ENCODE measurements at regions not wholly inside any gene's neighbourhood (a gene's known extent, or its start where the extent isn't known, plus 50 kb on each side); places are given as distances from the start of the nearest gene placed in this dataset.

DNA sequence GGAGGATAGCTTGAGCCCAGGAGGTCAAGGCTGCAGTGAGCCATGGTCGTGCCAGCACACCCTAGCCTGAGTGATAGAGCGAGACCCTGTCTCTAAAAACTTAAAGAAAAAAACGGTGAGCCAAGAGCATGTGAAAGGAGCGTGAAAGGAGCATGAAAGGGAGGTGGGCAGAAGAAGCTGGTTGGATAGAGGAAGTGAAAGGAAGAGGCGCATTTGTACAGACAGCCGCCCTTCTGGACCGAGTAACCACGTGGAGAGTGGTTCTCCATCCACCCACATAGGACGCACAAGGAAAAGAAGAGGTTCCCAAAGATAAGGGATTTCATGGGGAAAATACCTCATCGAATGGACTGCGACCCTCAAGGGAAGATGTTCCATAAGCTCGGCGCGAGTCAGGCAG, 60.4 kb upstream of the IFNAR2 start:
- in situ Hi-C loops (cut with MboI; ENCODE audit: low pct_unique_long_range_greater_than_20kb, low sequenced_read_pairs, unreplicated experiment) = no loop called here
- TF ChIP-seq, protein P1, sequence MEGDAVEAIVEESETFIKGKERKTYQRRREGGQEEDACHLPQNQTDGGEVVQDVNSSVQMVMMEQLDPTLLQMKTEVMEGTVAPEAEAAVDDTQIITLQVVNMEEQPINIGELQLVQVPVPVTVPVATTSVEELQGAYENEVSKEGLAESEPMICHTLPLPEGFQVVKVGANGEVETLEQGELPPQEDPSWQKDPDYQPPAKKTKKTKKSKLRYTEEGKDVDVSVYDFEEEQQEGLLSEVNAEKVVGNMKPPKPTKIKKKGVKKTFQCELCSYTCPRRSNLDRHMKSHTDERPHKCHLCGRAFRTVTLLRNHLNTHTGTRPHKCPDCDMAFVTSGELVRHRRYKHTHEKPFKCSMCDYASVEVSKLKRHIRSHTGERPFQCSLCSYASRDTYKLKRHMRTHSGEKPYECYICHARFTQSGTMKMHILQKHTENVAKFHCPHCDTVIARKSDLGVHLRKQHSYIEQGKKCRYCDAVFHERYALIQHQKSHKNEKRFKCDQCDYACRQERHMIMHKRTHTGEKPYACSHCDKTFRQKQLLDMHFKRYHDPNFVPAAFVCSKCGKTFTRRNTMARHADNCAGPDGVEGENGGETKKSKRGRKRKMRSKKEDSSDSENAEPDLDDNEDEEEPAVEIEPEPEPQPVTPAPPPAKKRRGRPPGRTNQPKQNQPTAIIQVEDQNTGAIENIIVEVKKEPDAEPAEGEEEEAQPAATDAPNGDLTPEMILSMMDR (IDR thresholded peaks at IDR 0.05; ENCODE audit: extremely low read depth, insufficient read depth, missing control alignments) = no peak
- no peak for DNase-seq (ENCODE audit: low spot score)

DNA sequence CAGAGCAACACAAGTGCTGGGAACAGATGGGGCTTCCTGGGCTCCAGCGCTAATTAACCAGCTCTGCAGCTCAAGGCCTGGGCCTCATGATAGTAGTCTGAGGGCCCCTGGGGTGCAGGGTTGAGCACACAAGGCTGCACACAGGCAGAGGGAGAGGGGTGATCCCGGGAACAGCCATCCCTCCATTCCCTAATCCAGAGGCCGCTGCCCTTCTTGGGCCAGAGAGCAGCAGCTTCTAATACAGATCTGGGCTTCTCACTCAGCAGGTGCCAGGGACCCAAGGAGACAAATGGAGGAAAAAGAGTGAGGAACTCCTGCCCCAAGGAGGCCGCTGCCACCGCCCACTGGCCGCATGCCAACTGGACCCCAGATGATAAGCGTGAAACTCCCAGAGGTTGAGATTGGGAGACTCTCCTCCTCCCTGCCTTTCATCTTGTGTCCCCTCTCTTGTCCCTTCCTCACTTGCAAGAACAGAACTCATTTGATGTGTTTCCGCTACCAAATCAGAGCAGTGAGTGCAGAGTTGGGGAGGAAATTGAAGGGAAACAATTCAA, 58.0 kb upstream of the IFNAR2 start:
- TF ChIP-seq, protein P1 (IDR thresholded peaks at IDR 0.05; ENCODE audit: extremely low read depth, insufficient read depth, missing control alignments) = no peak
- in situ Hi-C loops (cut with MboI; ENCODE audit: low pct_unique_long_range_greater_than_20kb, low sequenced_read_pairs, unreplicated experiment) = no loop called here
- no peak for DNase-seq (ENCODE audit: low spot score)

DNA sequence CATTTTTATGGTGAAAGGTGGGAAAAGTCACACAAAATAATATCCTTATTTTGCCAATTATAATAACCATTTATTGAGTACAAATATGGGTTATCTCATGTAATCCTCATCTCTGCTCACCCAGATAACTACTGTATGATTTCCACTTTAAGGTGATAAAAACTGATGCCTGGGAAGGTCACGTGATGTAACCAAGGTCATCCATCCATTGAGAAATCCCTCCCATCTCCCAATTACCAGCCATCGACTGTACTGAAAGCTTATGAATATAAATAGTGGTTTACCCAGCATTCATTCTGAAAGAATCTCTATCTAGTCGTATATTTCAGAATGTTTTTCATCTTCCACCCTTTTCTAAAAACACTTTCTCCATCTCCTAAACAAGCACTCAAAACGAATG, 55.0 kb upstream of the IFNAR2 start:
- TF ChIP-seq, protein P1 (IDR thresholded peaks at IDR 0.05; ENCODE audit: extremely low read depth, insufficient read depth, missing control alignments) = no peak
- no peak for DNase-seq (ENCODE audit: low spot score)
- in situ Hi-C loops (cut with MboI; ENCODE audit: low pct_unique_long_range_greater_than_20kb, low sequenced_read_pairs, unreplicated experiment) = no loop called here
